ENCODE measurements at regions not wholly inside any gene's neighbourhood (a gene's known extent, or its start where the extent isn't known, plus 50 kb on each side); places are given as distances from the start of the nearest gene placed in this dataset.

- no peak for TF ChIP-seq CTCF (conservative IDR thresholded peaks at IDR 0.05; ENCODE audit: low read depth, low read length)
- no peak for TF ChIP-seq EZH2 (IDR thresholded peaks at IDR 0.05; ENCODE audit: low read length, unreplicated experiment)
- TF ChIP-seq EZH2phosphoT487 (IDR thresholded peaks at IDR 0.05; ENCODE audit: borderline replicate concordance, low read length) = no peak
These were observed 553.7 kb downstream of the COL12A1 start for GRCh38 chr6:74651948-74652842.
